ENCODE measurements at regions not wholly inside any gene's neighbourhood (a gene's known extent, or its start where the extent isn't known, plus 50 kb on each side); places are given as distances from the start of the nearest gene placed in this dataset.

- no peaks in the 10 kb centered on the region for H3K9me3 ChIP-seq
- CTCF ChIA-PET: no interaction called here
- POLR2A ChIA-PET: no interaction called here
- WGBS (ENCODE audit: missing lambda C conversion rate): 50% methylated on average over 5 of the region's 5 CpGs
- H3K4me3 ChIP-seq: no peak overlapping the region
- H3K27ac ChIP-seq: no peak overlapping the region
- no peak for TF ChIP-seq FOSB (CRISPR knock-in tag; IDR thresholded peaks at IDR 0.05)
- no peak for TF ChIP-seq GATA3 (IDR thresholded peaks at IDR 0.05; ENCODE audit: borderline replicate concordance)
- DNase-seq (ENCODE audit: low read depth in 1 of 2, low spot score in 1 of 2): no peak
- no peak for FAIRE-seq
- no peak overlapping the region for H3K4me2 ChIP-seq
- H3K4me1 ChIP-seq: no peaks in the 10 kb centered on the region
- no peak for ATAC-seq
Measured at GRCh38 chr12:85363382-85364190, 83.6 kb downstream of the ALX1 start.

- no peak for ATAC-seq
- ChIA-PET POLR2A (no interaction called here), CTCF (no interaction called here)
- peak in 1 of 2 experiments; percentile 16 for DNase-seq (ENCODE audit: low read depth in 1 of 2, low spot score in 1 of 2)
- TF ChIP-seq ESRRA (IDR thresholded peaks at IDR 0.05; ENCODE audit: borderline replicate concordance, low read length) (no peak), PHF8 (IDR thresholded peaks at IDR 0.05; ENCODE audit: borderline replicate concordance, low read depth) (no peak), RCOR1 (IDR thresholded peaks at IDR 0.05; ENCODE audit: low read depth, low read length) (no peak), ELK1 (IDR thresholded peaks at IDR 0.05; ENCODE audit: low read depth, low read length) (no peak), HOXB13 (CRISPR knock-in tag; IDR thresholded peaks at IDR 0.05; ENCODE audit: low read depth) (no peak), TFCP2L1 (CRISPR knock-in tag; IDR thresholded peaks at IDR 0.05) (no peak), BHLHE40 (IDR thresholded peaks at IDR 0.05; ENCODE audit: low read depth, low read length) (no peak), SMC3 (IDR thresholded peaks at IDR 0.05) (no peak), ATOH8 (CRISPR knock-in tag; IDR thresholded peaks at IDR 0.05; ENCODE audit: low read depth) (no peak), JUN (IDR thresholded peaks at IDR 0.05) (no peak), FOSL2 (IDR thresholded peaks at IDR 0.05) (no peak), FOSL2 (CRISPR knock-in tag; IDR thresholded peaks at IDR 0.05) (no peak), HDAC2 (IDR thresholded peaks at IDR 0.05) (no peak), HOXA7 (CRISPR knock-in tag; IDR thresholded peaks at IDR 0.05) (no peak), POLR2AphosphoS2 (conservative IDR thresholded peaks at IDR 0.05; ENCODE audit: low read length) (no peak), GATA3 (IDR thresholded peaks at IDR 0.05; ENCODE audit: borderline replicate concordance) (no peak), MAFK (IDR thresholded peaks at IDR 0.05; ENCODE audit: partially characterized antibody) (no peak)
- TF ChIP-seq, protein P1, sequence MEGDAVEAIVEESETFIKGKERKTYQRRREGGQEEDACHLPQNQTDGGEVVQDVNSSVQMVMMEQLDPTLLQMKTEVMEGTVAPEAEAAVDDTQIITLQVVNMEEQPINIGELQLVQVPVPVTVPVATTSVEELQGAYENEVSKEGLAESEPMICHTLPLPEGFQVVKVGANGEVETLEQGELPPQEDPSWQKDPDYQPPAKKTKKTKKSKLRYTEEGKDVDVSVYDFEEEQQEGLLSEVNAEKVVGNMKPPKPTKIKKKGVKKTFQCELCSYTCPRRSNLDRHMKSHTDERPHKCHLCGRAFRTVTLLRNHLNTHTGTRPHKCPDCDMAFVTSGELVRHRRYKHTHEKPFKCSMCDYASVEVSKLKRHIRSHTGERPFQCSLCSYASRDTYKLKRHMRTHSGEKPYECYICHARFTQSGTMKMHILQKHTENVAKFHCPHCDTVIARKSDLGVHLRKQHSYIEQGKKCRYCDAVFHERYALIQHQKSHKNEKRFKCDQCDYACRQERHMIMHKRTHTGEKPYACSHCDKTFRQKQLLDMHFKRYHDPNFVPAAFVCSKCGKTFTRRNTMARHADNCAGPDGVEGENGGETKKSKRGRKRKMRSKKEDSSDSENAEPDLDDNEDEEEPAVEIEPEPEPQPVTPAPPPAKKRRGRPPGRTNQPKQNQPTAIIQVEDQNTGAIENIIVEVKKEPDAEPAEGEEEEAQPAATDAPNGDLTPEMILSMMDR (IDR thresholded peaks at IDR 0.05): no peak
- TF ChIP-seq, protein P2, sequence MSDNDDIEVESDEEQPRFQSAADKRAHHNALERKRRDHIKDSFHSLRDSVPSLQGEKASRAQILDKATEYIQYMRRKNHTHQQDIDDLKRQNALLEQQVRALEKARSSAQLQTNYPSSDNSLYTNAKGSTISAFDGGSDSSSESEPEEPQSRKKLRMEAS (IDR thresholded peaks at IDR 0.05): no peak
- TF ChIP-seq, protein P3, sequence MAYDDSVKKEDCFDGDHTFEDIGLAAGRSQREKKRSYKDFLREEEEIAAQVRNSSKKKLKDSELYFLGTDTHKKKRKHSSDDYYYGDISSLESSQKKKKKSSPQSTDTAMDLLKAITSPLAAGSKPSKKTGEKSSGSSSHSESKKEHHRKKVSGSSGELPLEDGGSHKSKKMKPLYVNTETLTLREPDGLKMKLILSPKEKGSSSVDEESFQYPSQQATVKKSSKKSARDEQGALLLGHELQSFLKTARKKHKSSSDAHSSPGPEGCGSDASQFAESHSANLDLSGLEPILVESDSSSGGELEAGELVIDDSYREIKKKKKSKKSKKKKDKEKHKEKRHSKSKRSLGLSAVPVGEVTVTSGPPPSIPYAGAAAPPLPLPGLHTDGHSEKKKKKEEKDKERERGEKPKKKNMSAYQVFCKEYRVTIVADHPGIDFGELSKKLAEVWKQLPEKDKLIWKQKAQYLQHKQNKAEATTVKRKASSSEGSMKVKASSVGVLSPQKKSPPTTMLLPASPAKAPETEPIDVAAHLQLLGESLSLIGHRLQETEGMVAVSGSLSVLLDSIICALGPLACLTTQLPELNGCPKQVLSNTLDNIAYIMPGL (CRISPR knock-in tag; IDR thresholded peaks at IDR 0.05; ENCODE audit: borderline replicate concordance): no peak
- no peak overlapping the region for H3K4me3 ChIP-seq
- 21% methylated on average over 2 of the region's 2 CpGs for WGBS (ENCODE audit: missing lambda C conversion rate)
- FAIRE-seq: no peak
- no peaks in the 10 kb centered on the region for H3K9me3 ChIP-seq
- no peaks in the 10 kb centered on the region for H3K4me1 ChIP-seq
- no peak overlapping the region for H3K4me2 ChIP-seq
- H3K27ac ChIP-seq: no peak overlapping the region
Measured at GRCh38 chr12:85367936-85368335, 87.9 kb downstream of the ALX1 start.
